Coronary artery (tissue), 2 donors: ENCODE measurements at regions not wholly inside any gene's neighbourhood (a gene's known extent, or its start where the extent isn't known, plus 50 kb on each side); places are given as distances from the start of the nearest gene placed in this dataset.

Experiments
- DNase-seq: peaks from one replicate; pipeline ENCODE4 v3.0.0-alpha.2; 2017; ENCODE audit warnings: low spot score
- H3K27ac ChIP-seq, 2 donors: fragments of 200-600 bp; sonication (generic); one replicate each; pipeline ENCODE4 v1.5.1; 2016 to 2019
- H3K4me3 ChIP-seq: fragments of 200-600 bp; sonication (generic); 2 replicates; pipeline ENCODE4 v1.5.1; 2016; ENCODE audit warnings: mild to moderate bottlenecking, moderate library complexity
- CTCF ChIP-seq: fragments of 200-600 bp; sonication (generic); IDR thresholded peaks from one replicate; pipeline ENCODE4 v1.5.1; 2019; ENCODE audit warnings: antibody characterized with exemption

- no peak overlapping the region for H3K4me3 ChIP-seq
- TF ChIP-seq CTCF, result no peak
- no peak for DNase-seq
- no peak overlapping the region for H3K27ac ChIP-seq
Measured at GRCh38 chr1:30631700-30632099, 91.7 kb downstream of the MATN1 start.

GRCh38 chr1:30629501-30629900, 93.9 kb downstream of the MATN1 start:
- Histone ChIP-seq H3K4me3 (no peak overlapping the region), H3K27ac (no peak overlapping the region)
- TF ChIP-seq CTCF, result no peak
- no peak for DNase-seq

- H3K27ac ChIP-seq, result no peak overlapping the region
- TF ChIP-seq CTCF, result no peak
- DNase-seq, result no peak
- no peak overlapping the region for H3K4me3 ChIP-seq
Measured at GRCh38 chr1:30627994-30628393, 95.4 kb downstream of the MATN1 start.

GRCh38 chr1:30627206-30627605, 96.2 kb downstream of the MATN1 start:
- no peak for TF ChIP-seq CTCF
- Histone ChIP-seq H3K4me3 (no peak overlapping the region), H3K27ac (no peak overlapping the region)
- DNase-seq, result no peak

GRCh38 chr1:30623431-30623830, 100.0 kb downstream of the MATN1 start:
- Histone ChIP-seq H3K27ac (no peak overlapping the region), H3K4me3 (no peak overlapping the region)
- TF ChIP-seq CTCF, result no peak
- DNase-seq, result no peak

- no peak for TF ChIP-seq CTCF
- no peak overlapping the region for H3K27ac ChIP-seq
- no peak overlapping the region for H3K4me3 ChIP-seq
- no peak for DNase-seq
Measured at GRCh38 chr1:30619619-30620018, 103.8 kb downstream of the MATN1 start.

GRCh38 chr1:30618335-30618747, 105.0 kb downstream of the MATN1 start:
- TF ChIP-seq CTCF, result no peak
- DNase-seq, result no peak
- no peak overlapping the region for H3K4me3 ChIP-seq
- no peak overlapping the region for H3K27ac ChIP-seq
